CD14-positive monocyte (primary cell): ENCODE measurements at regions not wholly inside any gene's neighbourhood (a gene's known extent, or its start where the extent isn't known, plus 50 kb on each side); places are given as distances from the start of the nearest gene placed in this dataset.

Experiments
- DNase-seq, 3 donors: peaks; one replicate each; pipeline ENCODE4 v3.0.0-alpha.2; 2011 to 2022
- H2AFZ ChIP-seq: 2 replicates; pipeline ENCODE4 v1.6.0; 2012; ENCODE audit warnings: mild to moderate bottlenecking, low read depth, low read length, inconsistent platforms; ENCODE audit not compliant: insufficient read depth, poor library complexity, severe bottlenecking
- H3K27ac ChIP-seq, 2 donors: 1 replicate in 1 of 2; 2 replicates in 1 of 2; pipeline ENCODE4 v1.5.1; 2012 to 2013; ENCODE audit warnings: low read length in 2 of 2, control low read depth in 1 of 2, inconsistent platforms in 1 of 2, low read depth in 1 of 2, mild to moderate bottlenecking in 1 of 2
- H3K27me3 ChIP-seq, 2 donors: one replicate each; pipeline versions ENCODE4 v1.6.0 to v1.6.1; 2011 to 2013; ENCODE audit warnings: low read length in 2 of 2; ENCODE audit not compliant: control insufficient read depth in 2 of 2, insufficient read depth in 2 of 2
- H3K36me3 ChIP-seq, 2 donors: replicated peaks in 1 of 2; 1 replicate in 1 of 2; 2 replicates in 1 of 2; pipeline versions ENCODE4 v1.5.1 to v1.6.1; 2012 to 2013; ENCODE audit warnings: low read length in 2 of 2, control low read depth in 1 of 2, inconsistent platforms in 1 of 2, mild to moderate bottlenecking in 1 of 2; ENCODE audit not compliant: insufficient read depth in 2 of 2, control insufficient read depth in 1 of 2
- H3K4me1 ChIP-seq, 2 donors: 1 replicate in 1 of 2; 2 replicates in 1 of 2; pipeline versions ENCODE4 v1.5.1 to v1.6.1; 2012 to 2013; ENCODE audit warnings: low read length in 2 of 2, control low read depth in 1 of 2, inconsistent platforms in 1 of 2, mild to moderate bottlenecking in 1 of 2, moderate library complexity in 1 of 2; ENCODE audit not compliant: insufficient read depth in 2 of 2, control insufficient read depth in 1 of 2
- H3K4me2 ChIP-seq: replicated peaks from 2 replicates; pipeline ENCODE3; 2012; ENCODE audit warnings: low read length, moderate library complexity, mild to moderate bottlenecking; ENCODE audit not compliant: poor library complexity, severe bottlenecking; ENCODE audit errors: extremely low read depth
- H3K4me3 ChIP-seq, 3 experiments: fragments of 200-600 bp in 1 of 3; sonication (generic) in 1 of 3; replicated peaks in 1 of 3; 1 replicate in 2 of 3; 2 replicates in 1 of 3; pipeline ENCODE4 v1.5.1; 2011 to 2013; ENCODE audit warnings: low read length in 3 of 3, mild to moderate bottlenecking in 3 of 3, control low read depth in 2 of 3, low read depth in 2 of 3, inconsistent platforms in 1 of 3, moderate library complexity in 1 of 3
- H3K79me2 ChIP-seq: 2 replicates; pipeline ENCODE4 v1.6.0; 2012; ENCODE audit warnings: mild to moderate bottlenecking, control low read depth, inconsistent platforms, low read length, moderate library complexity; ENCODE audit not compliant: insufficient read depth
- H3K9ac ChIP-seq: 2 replicates; pipeline ENCODE4 v1.6.0; 2017; ENCODE audit warnings: low read length, mild to moderate bottlenecking; ENCODE audit not compliant: insufficient read depth, poor library complexity, severe bottlenecking
- H3K9me3 ChIP-seq, 2 donors: replicated peaks in 1 of 2; 1 replicate in 1 of 2; 2 replicates in 1 of 2; pipeline versions ENCODE4 v1.5.1 to v1.6.1; 2012 to 2013; ENCODE audit warnings: low read length in 2 of 2, control low read depth in 1 of 2; ENCODE audit not compliant: control insufficient read depth in 1 of 2, insufficient read depth in 1 of 2
- H4K20me1 ChIP-seq: 2 replicates; pipeline ENCODE4 v1.6.0; 2012; ENCODE audit warnings: mild to moderate bottlenecking, low read length, control low read depth, moderate library complexity; ENCODE audit not compliant: insufficient read depth
- H3K27ac Mint-ChIP-seq, 7 donors: one replicate each; pipeline ENCODE4 v1.8.0; 2020; ENCODE audit warnings: mild to moderate bottlenecking in 7 of 7, mixed read lengths in 7 of 7, moderate library complexity in 6 of 7, inconsistent platforms in 2 of 7
- H3K27me3 Mint-ChIP-seq, 3 donors: one replicate each; pipeline ENCODE4 v1.8.0; 2021 to 2022; ENCODE audit warnings: low read depth in 3 of 3, mild to moderate bottlenecking in 3 of 3, mixed read lengths in 3 of 3, moderate library complexity in 3 of 3, inconsistent platforms in 1 of 3
- H3K36me3 Mint-ChIP-seq, 2 donors: one replicate each; pipeline ENCODE4 v1.8.0; 2020; ENCODE audit warnings: mixed read lengths in 2 of 2, inconsistent platforms in 1 of 2, mild to moderate bottlenecking in 1 of 2
- H3K4me1 Mint-ChIP-seq: one replicate; pipeline ENCODE4 v1.8.0; 2020; ENCODE audit warnings: mild to moderate bottlenecking, mixed read lengths
- H3K4me3 Mint-ChIP-seq, 2 donors: one replicate each; pipeline ENCODE4 v1.8.0; 2020; ENCODE audit warnings: mild to moderate bottlenecking in 2 of 2, mixed read lengths in 2 of 2, moderate library complexity in 1 of 2
- H3K9me3 Mint-ChIP-seq, 7 donors: one replicate each; pipeline ENCODE4 v1.8.0; 2020 to 2022; ENCODE audit warnings: mixed read lengths in 7 of 7, mild to moderate bottlenecking in 6 of 7, moderate library complexity in 6 of 7, inconsistent platforms in 2 of 7
- CTCF ChIP-seq: fragments of 200-600 bp; IDR thresholded peaks from one replicate; pipeline ENCODE4 v1.8.0; 2022; ENCODE audit warnings: antibody characterized with exemption, mild to moderate bottlenecking
- WGBS: methylation state at CpG from one replicate; pipeline ENCODE4 v1.1.5; 2013; ENCODE audit warnings: missing lambda C conversion rate; ENCODE audit not compliant: insufficient coverage; 5-methylcytosine and 5-hydroxymethylcytosine counted together
- intact Hi-C, 2 donors: fragments of 100-400 bp; cut with micrococcal nuclease; formaldehyde crosslinking; loops; one replicate each; pipeline versions ENCODE4 v1.15.0 to v1.15.1; 2023

- Mint-ChIP-seq H3K4me3 (no peak overlapping the region), H3K9me3 (peaks cover 0 to 5% (median 0%) of the 10 kb centered on the region in 7 donors), H3K4me1 (no peaks in the 10 kb centered on the region), H3K27ac (no peak overlapping the region), H3K36me3 (no peaks in the 10 kb centered on the region), H3K27me3 (peaks cover 1 to 5% (median 4%) of the 10 kb centered on the region in 3 donors)
- H3K4me1 ChIP-seq: no peaks in the 10 kb centered on the region
- no peak overlapping the region for H2AFZ ChIP-seq
- H4K20me1 ChIP-seq: no peaks in the 10 kb centered on the region
- H3K4me3 ChIP-seq: no peak overlapping the region
- H3K4me2 ChIP-seq: no peak overlapping the region
- H3K36me3 ChIP-seq: no peaks in the 10 kb centered on the region
- WGBS: 87% methylated on average over 6 of the region's 7 CpGs
- H3K27ac ChIP-seq: no peak overlapping the region
- intact Hi-C loops: no loop called here
- H3K9ac ChIP-seq: no peak overlapping the region
- no peak for TF ChIP-seq CTCF
- H3K27me3 ChIP-seq: no peaks in the 10 kb centered on the region
- DNase-seq: no peak
- H3K79me2 ChIP-seq: no peaks in the 10 kb centered on the region
- H3K9me3 ChIP-seq: no peaks in the 10 kb centered on the region
These were observed 789.0 kb downstream of the TBC1D22A start for GRCh38 chr22:47551431-47551775.

- H3K4me2 ChIP-seq: no peak overlapping the region
- H3K9me3 Mint-ChIP-seq: peaks cover 0 to 5% (median 0%) of the 10 kb centered on the region in 7 donors
- no peaks in the 10 kb centered on the region for H3K36me3 Mint-ChIP-seq
- H3K27me3 ChIP-seq: no peaks in the 10 kb centered on the region
- DNase-seq: no peak
- H3K27ac Mint-ChIP-seq: no peak overlapping the region
- intact Hi-C loops: no loop called here
- H3K9ac ChIP-seq: no peak overlapping the region
- H3K27me3 Mint-ChIP-seq: peaks cover 1 to 5% (median 4%) of the 10 kb centered on the region in 3 donors
- no peaks in the 10 kb centered on the region for H3K36me3 ChIP-seq
- no peak overlapping the region for H3K4me3 Mint-ChIP-seq
- H3K4me3 ChIP-seq: no peak overlapping the region
- WGBS: 68% methylated on average over 21 of the region's 23 CpGs
- no peaks in the 10 kb centered on the region for H3K4me1 Mint-ChIP-seq
- H3K79me2 ChIP-seq: no peaks in the 10 kb centered on the region
- no peaks in the 10 kb centered on the region for H3K9me3 ChIP-seq
- no peak overlapping the region for H2AFZ ChIP-seq
- H3K27ac ChIP-seq: no peak overlapping the region
- no peaks in the 10 kb centered on the region for H4K20me1 ChIP-seq
- no peak for TF ChIP-seq CTCF
- H3K4me1 ChIP-seq: no peaks in the 10 kb centered on the region
These were observed 788.3 kb downstream of the TBC1D22A start for GRCh38 chr22:47550524-47551430.
